Stimulated activated CD4-positive, alpha-beta T cell treated with anti-CD3 and anti-CD28 coated beads, TNF-alpha, amount 100 ng/mL, for 48 hours (primary cell): ENCODE measurements at regions not wholly inside any gene's neighbourhood (a gene's known extent, or its start where the extent isn't known, plus 50 kb on each side); places are given as distances from the start of the nearest gene placed in this dataset.
"Not testable (repeated sequence)": the region's sequence is repeated elsewhere in the genome, so short reads cannot be mapped to it uniquely, and the experiment has no call there.

Experiments used
- DNase-seq, 3 donors: peaks; one replicate each; pipeline ENCODE4 v3.0.0-alpha.2; 2020; ENCODE audit warnings: low read depth in 3 of 3

DNA sequence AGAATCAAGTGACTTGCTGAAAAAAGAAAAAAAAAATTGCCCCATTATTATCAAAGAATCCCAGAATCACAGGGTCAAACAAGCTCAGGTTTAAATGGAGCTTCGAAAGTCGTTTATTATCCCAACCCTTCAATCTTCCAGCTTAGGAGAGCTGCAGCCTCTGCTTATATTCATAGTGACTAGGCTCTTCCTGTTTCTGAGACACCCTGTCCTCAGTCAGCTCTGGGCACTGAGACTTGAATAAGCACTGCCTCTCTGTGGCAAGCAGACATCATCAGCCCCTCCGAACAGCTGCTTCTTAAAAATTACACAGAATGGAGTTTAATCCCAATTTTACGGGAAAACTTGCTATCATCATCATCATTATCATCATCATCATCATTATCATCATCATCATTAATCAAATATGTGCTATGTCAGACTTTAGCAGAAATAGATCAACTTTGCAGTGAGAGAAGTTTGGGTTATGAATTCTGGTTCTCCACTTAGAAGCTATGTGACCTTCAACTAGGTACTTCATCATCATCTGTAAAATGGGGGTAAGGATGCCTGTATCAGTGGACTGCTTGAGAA lies 614.0 kb upstream of the SYNCRIP start:
- no peak for DNase-seq

DNA sequence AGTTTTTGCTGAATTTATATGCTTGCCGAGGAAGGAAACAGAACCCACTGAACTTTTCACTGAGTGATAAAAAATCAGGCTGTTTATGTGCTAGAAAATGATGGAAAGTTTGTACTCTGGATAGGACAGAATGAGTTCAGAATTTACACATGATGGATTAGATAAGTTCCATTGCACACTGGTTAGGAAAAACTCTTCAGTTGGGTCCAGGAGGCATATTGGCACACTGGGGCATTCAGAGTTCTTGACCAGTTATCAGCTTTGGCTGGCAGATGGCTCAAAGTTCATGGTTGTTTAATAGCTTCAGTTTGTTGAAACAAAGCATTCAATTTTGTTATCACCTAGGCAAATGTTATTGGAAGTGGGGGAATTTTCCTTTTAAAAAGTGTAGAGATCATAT lies 613.3 kb upstream of the SYNCRIP start:
- DNase-seq = no peak

DNA sequence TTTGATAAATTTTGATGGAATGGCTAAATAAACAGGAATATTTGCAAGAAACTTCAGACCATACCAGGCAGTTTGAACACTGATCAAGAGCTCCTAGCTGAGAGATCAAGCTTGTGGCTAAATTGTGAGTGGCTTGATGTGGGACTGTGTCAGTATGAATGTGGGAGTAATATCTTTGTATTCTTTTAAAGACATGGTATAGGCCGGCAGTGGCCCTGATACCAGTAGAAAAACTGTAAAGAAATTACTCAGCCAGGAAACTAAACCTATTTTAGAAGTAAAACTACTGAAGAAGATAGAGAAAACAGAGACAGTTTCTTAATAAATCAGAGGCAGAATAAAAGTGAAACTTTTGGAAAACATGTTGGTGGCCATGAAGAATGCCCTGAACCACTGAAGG lies 608.4 kb upstream of the SYNCRIP start:
- DNase-seq = no peak

DNA sequence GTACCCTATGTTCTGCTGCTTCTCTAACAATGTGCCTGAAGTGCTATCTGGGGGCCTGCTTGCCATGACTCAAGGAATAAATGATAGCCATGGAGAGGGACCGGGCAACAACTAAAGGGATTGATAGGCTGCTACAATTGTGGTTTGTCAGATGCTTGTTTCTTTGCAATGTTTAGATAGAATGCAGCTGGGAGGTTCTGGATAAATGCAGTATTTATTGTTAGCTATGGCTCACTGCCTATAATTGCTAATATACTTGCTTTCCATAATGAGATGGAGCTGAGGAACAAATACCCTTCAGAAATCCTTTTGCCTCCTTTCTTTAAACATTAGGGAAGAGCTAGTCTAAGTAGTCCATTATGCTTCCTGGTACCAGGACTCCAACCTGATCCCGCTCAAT lies 575.2 kb upstream of the SYNCRIP start:
- DNase-seq = no peak

DNA sequence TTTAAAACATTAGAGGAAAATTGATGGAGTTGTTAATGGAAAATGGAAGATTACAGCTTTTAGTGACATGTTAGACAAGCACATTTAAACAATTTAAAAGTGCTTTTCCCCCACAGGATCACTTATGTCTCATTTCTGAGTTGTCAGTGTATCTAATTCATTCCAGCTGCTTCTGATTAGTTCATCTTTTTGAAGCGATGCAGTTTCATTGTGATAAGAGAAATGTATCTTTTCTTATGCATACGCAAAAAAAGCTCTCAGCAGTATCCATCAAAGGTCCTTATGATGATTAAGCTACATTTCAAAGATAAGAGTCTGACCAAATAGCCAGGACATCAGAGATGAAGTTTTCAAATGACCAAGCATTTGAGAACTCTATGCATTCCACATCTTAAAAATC lies 572.6 kb upstream of the SYNCRIP start:
- DNase-seq = no peak

DNA sequence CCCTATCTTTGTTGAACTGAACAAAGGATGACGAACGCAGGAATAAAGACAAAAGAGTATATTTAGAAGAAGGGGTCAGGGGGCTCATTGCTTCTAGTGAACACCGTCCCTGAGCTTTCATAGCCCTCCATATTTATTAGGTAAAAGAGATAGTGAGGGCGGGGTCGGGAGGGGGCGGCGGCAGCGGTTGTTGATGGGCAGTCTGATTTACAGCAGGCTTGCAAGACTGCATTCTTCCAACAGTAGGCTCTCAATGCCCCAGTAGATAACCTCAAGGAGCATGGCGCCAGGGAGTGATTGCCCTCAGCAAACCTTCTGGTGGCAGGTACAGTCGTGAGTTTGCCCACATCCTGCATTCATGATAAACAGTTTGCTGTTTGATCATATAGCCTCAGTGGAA lies 563.3 kb upstream of the SYNCRIP start:
- DNase-seq = no peak

DNA sequence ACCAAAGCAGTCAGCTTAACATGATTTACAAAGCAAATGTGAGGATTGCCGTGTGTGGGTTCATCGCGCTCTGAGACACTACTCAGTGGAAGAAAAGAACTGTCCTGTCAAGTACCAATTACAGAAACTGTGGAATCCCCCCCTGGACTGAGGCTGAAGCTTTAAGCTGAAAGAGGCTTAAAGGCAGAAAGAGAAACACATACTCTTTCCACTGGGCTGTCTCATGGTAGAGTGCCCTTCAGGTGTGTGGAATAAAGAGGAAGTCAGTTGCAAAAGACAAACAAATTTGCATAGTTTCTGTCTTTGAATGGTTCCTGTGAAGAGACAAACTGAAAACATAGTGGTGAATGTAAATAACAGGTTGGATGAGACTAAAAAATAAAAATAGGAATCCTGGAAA lies 560.4 kb upstream of the SYNCRIP start:
- no peak for DNase-seq

DNA sequence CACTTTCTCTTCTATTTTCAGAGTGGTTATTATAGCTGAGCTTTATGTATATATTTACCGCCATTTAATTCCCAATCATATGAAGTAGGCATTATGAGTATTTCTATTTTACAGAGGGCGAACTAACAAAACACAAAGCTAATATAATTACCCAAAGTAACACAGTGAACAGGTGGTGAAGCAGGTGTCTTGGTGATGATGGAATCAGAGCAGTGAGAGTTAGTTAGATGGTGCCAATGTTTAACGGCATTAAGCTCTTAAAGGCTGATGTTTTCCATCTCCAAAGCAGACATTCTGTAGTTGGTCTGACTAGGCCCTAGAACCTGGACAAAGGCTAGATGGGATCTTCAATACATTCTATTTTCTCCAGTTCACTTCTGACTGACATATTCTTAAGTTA lies 551.1 kb upstream of the SYNCRIP start:
- DNase-seq = no peak

DNA sequence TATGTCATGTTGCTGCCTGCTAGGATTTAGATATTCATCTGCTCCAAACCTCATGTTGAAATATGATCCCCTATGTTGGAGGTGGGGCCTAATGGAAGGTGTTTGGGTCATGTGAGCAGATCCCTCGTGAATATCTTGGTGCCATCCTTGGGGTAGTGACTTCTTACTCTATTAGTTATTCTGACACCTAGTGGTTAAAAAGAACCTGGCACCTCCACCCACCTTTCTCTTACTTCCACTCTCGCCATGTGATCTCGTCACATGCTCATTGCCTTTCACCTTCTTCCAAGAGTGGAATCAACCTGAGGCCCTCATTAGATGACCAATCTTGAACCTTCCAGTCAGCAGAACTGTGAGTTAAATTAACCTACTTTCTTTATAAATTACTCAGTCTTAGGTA lies 549.4 kb upstream of the SYNCRIP start:
- DNase-seq = no peak

DNA sequence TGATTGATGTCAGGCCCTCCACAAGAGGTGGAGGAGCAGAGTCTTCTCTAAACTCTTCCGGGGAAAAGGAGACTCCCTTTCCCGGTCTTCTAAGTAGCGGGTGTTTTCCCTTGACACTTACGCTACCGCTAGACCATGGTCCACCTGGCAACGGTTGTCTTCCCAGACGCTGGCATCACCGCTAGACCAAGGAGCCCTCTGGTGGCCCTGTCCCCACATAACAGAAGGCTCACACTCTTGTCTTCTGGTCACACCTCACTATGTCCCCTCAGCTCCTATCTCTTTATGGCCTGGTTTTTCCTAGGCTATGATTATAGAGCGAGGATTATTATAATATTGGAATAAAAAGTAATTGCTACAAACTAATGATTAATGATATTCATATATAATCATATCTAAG lies 532.5 kb upstream of the SYNCRIP start:
- DNase-seq = not testable (repeated sequence)

DNA sequence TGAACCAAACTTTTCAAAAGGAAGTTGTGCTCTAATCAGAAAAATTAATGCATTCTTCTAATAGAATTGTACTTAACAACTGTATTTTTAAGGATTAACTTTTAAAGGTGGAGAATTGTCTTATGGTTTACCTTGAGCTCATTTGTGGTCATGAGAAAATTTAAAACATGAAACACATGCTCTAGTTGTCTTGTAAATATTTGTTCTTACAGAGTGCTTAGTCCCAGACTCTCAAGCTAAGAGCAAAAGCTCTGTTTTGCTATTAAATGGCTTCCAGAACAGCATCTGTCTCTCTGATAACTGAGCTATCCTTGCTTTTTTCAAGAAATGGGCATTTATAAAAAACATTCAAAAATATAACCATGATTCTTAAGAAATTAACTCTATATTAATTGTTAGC lies 512.2 kb upstream of the SYNCRIP start:
- no peak for DNase-seq

DNA sequence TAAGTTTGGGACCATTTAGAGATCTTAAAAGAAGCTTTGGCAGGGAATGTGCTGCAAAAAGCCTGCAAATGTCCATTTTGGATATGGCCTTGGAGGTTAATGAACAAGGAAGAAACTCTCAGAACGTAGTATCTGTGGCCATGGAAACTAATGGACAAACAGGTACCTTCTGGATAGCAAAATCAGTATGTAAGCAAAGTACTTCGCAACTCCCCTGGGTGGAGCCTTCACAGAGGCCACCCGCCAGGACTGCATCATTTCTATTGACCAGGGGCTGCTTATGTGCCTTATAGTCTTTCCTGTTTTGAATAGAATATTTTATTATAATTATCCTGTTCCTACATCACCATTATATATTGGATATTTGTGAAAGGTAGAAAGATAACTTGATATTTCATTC lies 510.8 kb upstream of the SYNCRIP start:
- no peak for DNase-seq

DNA sequence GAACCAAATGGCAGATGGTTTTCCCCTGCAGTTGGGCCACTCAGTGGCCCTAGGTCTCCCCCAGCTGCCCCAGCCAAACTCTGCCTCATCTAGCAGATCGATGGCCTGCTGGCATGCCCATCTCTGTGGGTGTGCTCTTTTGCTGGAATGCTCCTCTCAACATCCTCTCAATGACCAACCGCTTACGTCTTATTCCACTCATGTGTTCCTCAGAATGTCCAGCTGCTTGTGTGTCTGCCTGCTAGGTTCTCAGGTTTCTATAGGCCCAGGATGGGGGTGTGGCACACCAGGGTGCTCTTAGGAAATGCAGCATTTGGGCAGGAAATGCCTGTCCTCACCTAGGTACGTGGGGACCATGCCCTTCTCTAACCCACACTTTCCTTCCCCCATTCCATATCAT lies 509.9 kb upstream of the SYNCRIP start:
- no peak for DNase-seq

DNA sequence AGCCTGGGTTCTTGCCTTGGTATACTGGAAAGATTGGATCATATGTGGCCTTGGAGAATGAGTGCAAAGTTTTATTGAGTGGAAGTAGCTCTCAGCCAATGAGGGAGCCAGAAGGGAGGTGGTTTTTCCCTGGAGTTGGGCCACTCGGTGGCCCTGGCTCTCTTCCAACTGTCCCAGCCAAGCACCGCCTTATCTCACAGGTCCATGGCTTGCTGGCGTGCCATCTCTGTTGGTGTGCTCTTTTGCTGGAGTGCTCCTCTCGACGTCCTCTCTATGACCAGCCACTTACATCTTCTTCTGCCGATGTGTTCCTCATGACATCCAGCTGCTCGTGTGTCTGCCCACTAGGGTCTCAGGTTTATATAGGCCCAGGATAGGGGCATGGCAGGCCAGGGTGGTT lies 505.9 kb upstream of the SYNCRIP start:
- no peak for DNase-seq

DNA sequence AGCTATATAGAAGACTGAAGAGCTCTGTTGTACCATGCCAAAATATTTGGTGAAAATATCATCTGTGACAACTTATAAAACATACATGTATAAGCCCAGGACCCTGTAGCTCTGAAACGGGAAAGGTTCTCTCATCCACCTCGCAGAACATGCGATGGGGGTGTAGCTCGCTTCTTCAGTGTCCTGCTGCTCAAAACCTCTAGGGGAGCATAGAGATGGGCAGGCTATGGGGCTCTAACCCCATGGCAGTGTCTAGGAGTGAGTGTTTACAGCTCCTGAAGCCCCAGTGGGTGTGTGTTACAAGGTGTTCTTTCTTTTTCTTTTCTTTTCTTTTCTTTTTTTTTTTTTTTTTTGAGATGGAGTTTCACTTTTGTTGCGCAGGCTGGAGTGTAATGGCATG lies 505.2 kb upstream of the SYNCRIP start:
- no peak for DNase-seq

DNA sequence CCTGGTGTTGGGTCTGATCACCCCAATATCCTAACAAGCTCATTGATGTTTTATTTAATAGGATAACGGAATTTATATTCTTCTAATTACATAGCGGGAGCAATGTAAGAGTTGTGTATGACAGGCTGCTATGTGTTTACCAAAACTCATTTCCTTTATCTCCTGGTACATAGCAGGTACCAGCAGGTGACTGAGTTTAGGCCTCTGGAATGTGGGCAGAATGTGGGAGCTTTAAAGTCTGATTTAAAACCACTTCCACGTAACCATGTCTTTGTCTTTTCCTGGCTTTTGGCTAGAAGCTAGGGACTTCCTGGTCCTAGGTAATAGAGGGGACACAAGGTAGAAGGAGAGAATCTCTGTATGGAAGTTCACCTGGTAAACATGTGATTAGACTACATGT lies 504.6 kb upstream of the SYNCRIP start:
- DNase-seq = no peak

DNA sequence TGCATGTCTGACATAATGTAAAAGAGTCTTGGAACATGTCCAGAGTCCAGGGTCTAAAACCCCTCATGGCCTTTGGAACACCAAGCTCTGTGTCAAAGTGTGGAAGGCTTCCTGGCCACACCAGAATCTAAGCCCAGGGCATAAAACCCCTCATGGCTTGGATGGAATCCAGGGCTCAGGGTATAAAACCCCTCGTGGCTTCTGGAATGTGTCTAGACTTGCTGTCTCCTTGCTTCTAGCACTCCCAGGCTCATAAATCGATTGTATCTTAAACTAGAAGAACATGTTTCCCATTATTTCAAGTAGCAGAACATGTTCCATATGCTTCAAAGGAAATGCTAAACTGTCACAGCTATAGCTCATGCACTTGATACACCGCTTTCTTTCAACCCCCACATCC lies 504.1 kb upstream of the SYNCRIP start:
- not testable (repeated sequence) for DNase-seq

DNA sequence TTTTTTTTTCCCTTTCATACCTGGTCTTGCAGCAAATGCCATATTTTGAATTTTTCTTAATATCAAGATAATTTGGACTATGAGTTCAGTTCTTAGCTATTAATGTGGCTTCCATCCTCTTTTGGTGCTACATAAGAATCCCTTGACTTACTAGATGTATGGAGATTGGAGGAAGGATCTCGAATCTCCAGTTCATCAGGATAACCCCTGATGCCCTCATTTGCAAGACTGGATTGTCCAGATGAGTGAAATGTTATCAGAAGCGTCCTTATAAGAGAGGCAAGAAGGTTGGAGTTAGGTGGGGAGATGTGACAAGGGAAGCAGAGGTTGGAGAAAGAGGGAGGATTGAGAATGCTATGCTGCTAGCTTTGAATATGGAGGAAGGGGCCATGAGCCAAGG lies 499.6 kb upstream of the SYNCRIP start:
- no peak for DNase-seq

DNA sequence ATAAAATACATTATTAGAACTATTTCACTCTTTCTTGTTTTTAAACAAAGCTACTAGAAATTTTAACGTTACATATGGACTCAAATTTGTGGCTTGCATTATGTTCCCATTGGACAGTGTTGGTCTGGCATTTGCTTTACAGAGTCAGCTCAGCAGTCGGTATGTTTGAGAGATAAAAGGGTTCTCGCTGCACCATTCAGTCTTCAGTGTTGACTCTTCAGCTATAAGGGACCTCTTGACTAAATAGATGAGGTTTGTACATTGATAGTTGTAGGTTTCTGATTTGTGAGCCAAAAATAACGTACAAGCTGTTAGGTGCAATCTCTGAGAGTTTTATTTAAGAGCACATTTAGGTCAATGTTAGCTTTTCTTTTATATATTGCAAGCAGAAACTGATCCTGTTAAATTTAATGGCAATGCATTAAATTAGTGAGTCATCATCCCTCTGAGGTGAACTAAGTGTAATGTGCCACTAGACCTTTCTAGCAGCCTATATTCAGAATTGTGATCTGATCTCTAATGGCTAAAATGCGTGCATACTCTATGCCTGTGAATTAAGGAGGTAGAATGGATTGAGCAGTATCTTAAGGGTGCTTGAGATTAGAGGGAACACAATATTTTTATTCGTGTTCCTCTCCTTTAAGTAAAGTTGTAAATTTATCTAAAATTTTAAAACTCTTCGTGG lies 485.6 kb upstream of the SYNCRIP start:
- DNase-seq = no peak

DNA sequence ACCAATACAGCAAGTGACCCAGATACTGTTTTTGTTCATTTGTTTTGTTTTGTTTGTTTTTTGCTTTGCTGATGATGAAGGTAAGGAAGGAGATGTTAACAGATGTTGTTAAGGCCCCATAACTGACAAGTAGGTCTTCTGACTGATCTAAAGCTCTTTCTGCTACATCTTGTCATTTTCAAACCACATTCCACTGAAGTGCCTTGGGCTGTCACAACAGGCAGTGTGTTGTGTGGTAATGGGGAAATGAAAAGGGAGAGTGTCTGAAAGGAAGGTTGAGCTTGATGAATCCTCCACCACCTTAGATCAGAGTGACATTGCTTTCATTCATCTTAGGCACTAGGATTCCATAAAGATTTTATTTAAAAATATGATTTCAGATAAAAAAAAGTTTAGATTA lies 479.4 kb upstream of the SYNCRIP start:
- no peak for DNase-seq

DNA sequence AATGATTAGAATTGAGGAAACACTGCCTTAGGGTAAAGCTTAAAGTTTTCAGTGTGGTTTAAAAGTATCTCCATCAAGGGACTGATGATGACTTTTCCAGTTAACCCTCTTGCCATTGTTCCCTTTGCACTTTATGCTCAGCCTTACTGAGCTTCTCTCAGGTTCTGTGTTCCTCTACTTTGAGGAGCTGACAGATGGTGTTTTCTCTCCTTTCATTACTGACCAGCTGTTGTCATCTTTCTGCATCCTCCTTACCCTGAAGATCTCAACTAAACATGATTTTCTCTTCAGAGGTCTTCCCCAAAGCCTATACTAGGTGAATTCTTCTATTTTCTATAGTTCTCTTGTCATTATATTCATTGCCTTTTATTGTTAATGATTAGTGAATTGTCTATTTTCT lies 475.6 kb upstream of the SYNCRIP start:
- no peak for DNase-seq

DNA sequence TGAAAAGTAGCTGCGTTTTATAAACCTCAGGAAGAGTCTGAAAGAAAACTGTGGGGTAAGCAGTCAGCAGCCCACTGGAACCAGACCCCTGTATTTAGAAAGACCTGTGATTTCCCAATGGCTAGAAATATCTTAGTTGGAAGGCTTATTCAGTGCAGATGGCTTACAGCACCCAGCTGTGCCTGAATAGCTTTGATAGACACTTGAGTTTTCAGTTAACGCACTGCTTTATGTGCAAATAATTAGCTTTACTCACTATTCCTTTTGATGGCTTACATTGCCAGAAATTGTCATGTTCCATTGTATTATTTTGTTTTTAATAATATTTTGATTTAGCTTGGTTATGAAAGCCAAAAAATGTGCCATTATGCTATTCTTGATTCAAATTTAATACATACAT lies 465.3 kb upstream of the SYNCRIP start:
- no peak for DNase-seq

DNA sequence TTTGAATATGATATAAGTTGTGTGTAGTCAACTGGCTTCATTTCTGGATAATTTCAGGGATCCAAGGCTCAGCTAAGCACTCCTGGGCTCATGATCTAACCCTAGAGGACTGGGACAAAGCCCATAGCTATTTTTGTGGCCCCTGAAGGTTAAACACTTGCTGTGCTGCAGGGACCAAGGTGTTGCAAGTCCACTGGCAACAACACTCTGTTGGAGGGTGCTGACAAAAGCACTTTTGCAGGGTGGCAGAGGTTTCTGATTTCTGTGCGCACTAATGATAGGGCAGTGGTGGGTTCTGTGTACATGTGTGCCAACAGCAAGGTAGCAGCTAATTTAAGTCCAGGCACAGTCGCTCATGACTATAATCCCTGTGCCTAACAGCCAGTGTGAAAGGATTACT lies 445.3 kb upstream of the SYNCRIP start:
- no peak for DNase-seq

DNA sequence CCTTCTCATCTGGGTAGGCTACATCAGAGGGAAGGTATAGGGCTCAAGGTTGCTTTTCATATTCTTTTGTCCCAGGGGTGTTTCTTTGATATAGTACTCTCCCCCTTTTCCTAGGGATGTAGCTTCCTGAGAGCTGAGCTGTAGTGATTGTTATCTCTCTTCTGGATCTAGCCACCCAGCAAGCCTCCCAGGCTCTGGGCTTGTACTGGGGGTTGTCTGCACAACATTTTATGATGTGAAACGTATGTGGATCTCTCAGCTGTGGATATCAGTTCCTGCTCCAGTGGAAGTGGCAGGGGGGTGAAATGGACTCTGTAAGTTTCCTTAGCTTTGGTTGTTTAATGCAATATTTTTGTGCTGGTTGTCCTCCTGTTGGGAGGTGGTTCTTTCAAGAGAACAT lies 437.3 kb upstream of the SYNCRIP start:
- no peak for DNase-seq
